ENCODE measurements at regions not wholly inside any gene's neighbourhood (a gene's known extent, or its start where the extent isn't known, plus 50 kb on each side); places are given as distances from the start of the nearest gene placed in this dataset.
"Not testable (repeated sequence)": the region's sequence is repeated elsewhere in the genome, so short reads cannot be mapped to it uniquely, and the experiment has no call there.

DNA sequence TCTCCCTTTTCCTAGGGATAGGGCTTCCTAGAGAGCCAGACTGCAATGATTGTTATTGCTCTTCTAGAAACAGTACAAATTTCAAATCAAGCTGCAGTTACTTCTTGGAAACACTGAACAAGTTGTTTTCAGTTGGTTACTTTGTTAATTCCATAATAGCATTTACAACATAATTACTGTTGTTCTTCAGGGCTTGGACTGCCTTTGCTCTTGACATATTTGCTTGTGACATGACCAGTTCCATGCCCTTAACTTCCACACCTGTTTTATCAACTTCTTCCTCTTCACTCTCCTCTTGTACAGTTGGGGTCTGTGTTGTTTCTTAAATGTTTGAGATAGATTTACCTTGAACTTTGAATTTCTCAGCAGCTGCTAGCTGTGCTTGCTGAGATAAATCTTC, 104.4 kb downstream of the SEC23IP start:
- no peak for DNase-seq (ENCODE audit: low read depth in 3 of 3, low spot score in 1 of 3)

- no peak for DNase-seq (ENCODE audit: low read depth in 3 of 3, low spot score in 1 of 3)
These were observed 104.9 kb downstream of the SEC23IP start for GRCh38 chr10:119997429-119997828.

DNA sequence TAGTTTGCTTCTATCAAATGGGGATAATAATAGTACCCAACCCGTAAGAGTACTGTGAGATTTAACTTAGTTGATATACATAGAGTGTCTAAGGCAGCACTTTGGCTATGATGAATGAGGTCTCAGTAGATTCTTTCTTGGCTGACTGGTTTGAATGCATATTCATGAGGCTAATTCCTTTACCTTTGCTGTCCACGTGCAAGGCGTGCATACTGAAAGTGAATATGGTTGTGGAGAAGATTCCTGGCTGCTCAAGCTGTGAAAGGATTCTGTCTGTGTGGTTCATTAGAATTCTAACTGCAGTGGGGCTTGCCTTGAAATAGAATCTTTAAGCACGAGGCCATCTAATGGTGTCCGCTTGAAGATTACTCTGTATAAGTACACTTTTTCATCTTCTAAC, 110.3 kb downstream of the SEC23IP start:
- DNase-seq (ENCODE audit: low read depth in 3 of 3, low spot score in 1 of 3), result no peak

GRCh38 chr10:120005207-120006201, 113.0 kb downstream of the SEC23IP start:
- DNase-seq (ENCODE audit: low read depth in 3 of 3, low spot score in 1 of 3), result no peak

GRCh38 chr10:120007261-120007660, 114.7 kb downstream of the SEC23IP start:
- DNase-seq (ENCODE audit: low read depth in 3 of 3, low spot score in 1 of 3), result no peak

- no peak for DNase-seq (ENCODE audit: low read depth in 3 of 3, low spot score in 1 of 3)
These were observed 119.0 kb downstream of the SEC23IP start for GRCh38 chr10:120011359-120012130.

- DNase-seq (ENCODE audit: low read depth in 3 of 3, low spot score in 1 of 3), result no peak
These were observed 119.5 kb downstream of the SEC23IP start for GRCh38 chr10:120012131-120012400.

- no peak for DNase-seq (ENCODE audit: low read depth in 3 of 3, low spot score in 1 of 3)
These were observed 120.0 kb downstream of the SEC23IP start for GRCh38 chr10:120012566-120012965.

- no peak for DNase-seq (ENCODE audit: low read depth in 3 of 3, low spot score in 1 of 3)
These were observed 121.5 kb downstream of the SEC23IP start for GRCh38 chr10:120014031-120014430.

DNA sequence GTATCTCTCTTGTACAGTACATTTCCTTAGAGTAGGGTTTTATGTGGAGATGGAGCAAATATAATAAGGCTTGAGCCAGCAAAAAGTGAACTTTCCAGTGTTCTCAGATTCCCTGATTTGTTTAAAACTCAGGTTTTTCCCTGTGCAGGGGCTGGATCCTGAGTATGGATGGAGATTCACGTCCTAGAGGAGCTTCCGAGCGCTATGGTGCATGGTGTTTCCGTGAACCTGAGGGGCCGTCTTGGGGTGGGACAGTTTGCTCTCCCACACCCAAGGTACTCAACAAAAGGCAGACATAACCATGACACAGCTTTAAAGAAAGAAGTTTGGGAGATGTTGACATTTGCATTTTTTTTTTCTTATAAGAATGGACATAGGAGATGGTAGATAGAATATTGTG, 122.5 kb downstream of the SEC23IP start:
- DNase-seq (ENCODE audit: low read depth in 3 of 3, low spot score in 1 of 3), result no peak

GRCh38 chr10:120016906-120017305, 124.4 kb downstream of the SEC23IP start:
- no peak for DNase-seq (ENCODE audit: low read depth in 3 of 3, low spot score in 1 of 3)

DNA sequence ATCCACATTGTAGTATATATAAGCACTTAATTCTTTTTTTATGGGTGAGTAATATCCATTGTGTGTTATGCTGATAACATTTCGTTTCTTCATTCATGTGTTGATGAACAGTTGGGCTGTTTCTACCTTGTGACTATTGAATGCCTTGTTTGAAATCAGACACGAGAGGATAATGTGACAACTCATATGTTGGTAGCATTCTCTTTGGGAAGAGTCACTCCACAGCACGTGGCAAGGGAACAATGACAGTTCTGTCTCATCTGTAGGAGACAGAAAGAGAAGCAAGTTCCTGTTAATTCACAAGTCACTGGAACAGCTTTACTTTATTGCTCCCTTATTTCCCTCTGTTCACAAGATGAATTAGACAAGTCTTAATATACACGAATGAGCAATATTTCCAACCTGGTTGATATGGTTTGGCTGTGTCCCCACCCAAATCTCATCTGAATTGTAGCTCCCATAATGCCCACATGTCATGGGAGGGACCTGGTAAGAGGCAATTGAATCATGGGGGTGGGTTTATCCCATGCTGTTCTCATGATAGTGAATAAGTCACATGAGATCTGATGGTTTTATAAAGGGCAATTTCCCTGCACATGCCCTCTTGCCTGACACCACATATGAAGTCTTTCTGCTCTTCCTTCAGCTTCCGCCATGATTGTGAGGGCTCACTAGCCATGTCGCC, 125.3 kb downstream of the SEC23IP start:
- DNase-seq (ENCODE audit: low read depth in 3 of 3, low spot score in 1 of 3), result no peak

DNA sequence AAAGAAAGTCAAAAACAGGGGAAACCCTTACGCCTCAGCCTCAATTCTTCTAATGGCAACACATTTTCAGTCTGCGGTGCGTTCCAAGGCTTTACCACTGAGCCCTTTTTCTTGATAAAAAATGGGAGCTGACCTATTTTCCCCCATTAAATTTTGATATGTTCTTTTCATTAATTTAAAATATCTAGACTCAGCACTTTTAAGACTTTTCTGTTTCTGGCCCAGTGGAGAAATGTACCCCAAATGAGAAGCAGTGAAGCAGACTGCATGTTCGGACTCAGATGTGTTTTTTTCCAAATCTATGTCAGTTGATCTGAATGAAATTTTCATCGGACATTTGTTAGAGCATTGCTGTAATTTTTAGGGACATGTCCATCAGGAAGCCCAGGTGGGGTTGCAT, 126.2 kb downstream of the SEC23IP start:
- DNase-seq (ENCODE audit: low read depth in 3 of 3, low spot score in 1 of 3), result no peak

DNA sequence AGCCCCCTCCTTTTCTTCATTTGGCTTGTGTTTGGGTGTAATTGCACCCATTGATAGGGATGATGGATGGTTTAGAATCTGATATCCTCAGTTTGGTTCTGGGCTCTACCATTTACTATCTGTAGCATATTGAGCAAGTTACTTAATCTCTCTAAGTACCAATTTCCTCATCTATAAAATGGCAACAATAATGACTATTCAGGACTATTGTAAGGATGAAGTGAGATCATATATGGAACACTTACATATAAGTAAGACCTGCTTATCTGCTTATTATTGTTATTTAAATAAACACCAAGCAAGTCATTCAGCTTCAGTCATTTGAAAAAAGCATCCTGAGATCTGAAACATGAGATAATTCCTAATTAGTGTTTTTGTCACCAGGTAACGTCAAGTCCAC, 127.0 kb downstream of the SEC23IP start:
- no peak for DNase-seq (ENCODE audit: low read depth in 3 of 3, low spot score in 1 of 3)

DNA sequence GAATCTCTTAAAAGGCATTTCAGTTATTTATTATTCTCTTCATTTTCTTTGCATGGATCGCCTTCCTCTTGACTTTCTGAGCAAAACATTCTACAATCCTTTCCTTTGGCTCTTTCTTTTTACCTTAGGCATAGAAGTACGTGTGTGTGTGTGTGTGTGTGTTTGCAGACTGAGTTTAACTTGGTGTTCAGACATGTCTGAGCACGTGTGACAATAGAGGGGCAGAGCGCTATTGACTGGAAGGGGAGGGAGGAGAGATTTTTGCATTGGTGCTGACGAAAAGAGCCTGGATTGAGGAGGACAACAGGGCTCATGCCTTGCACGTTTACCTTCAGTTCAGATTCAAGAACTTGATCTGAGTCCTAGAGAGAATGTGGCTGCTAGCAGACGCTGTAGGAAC, 129.8 kb downstream of the SEC23IP start:
- DNase-seq (ENCODE audit: low read depth in 3 of 3, low spot score in 1 of 3), result no peak

GRCh38 chr10:120034236-120034635, 141.7 kb downstream of the SEC23IP start:
- no peak for DNase-seq (ENCODE audit: low read depth in 3 of 3, low spot score in 1 of 3)

DNA sequence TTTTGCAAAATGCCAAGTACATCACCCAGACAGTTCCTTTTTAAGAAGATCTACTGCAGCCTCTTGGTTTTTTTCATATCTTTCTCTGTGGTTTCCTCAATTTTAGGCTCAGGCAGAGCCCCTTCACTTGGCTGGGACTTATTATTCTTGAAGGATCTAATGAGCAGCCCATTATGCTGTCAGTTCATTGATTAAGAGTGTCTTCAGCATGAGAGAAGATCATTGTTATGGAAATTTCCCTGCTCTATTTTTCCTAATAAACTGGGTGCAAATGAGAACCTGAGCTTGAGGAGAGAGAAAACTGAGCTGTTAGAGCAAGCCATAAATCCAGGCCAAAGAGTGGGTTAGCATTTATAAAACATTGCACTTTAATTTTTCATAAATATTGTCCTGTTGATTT, 146.5 kb downstream of the SEC23IP start:
- DNase-seq (ENCODE audit: low read depth in 3 of 3, low spot score in 1 of 3), result no peak

GRCh38 chr10:120039826-120040225, 147.3 kb downstream of the SEC23IP start:
- no peak for DNase-seq (ENCODE audit: low read depth in 3 of 3, low spot score in 1 of 3)

DNA sequence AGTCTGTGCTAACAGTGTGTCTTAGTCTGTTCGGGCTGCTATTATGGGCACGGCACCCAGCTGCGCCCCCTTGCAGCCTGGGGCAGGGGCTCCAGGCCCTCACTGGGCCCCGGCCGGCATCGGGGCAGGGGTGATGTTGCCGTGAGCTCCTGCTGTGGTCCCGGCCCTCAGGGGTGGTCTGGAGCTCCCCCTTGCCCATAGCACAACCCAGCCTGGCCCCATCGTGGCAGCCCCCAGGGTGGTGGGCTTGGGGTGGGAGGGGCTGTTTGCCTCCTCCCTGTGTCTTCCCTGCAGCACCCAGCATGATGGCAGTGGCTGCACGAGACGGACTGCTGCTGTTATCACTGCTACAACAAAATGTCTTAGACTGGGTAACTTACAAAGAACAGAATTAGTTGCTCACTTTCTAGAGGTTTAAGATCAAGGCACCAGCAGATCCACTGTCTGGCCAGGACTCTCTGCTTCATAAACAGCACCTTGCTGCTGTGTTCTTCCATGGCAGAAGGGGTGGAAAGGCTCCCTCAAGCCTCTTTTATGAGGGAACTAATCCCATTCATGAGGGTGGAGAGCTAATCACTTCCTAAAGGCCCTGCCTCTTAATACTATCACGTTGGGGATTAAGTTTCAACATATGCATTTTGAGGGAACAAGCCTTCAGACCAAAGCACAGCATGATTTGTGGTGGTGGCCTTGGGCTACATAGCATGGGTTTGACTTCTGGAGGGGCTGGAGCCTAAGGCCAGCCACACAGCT, 149.5 kb downstream of the SEC23IP start:
- no peak for DNase-seq (ENCODE audit: low read depth in 3 of 3, low spot score in 1 of 3)

DNA sequence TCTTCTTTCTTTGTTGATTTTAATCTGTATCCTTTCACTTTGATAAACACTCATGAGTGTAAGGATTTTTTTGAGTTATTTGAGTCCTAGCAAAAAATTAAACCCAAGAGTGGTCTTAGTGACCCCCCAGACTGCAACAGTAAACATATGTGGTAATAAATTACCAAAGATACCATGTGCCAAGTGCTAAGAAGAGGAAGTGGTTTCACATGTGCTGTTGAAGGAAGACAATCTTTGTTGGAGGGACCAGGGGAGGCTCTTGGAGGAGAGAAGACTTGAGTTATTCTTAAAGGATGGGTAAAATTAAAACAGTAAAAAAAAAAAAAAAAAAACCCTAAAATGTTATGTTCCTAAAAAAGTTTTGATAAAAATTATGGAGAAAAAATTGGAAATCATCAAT, 150.2 kb downstream of the SEC23IP start:
- DNase-seq (ENCODE audit: low read depth in 3 of 3, low spot score in 1 of 3), result no peak

- DNase-seq (ENCODE audit: low read depth in 3 of 3, low spot score in 1 of 3), result not testable (repeated sequence)
These were observed 154.8 kb downstream of the SEC23IP start for GRCh38 chr10:120047373-120047772.
